NOMO-1 (cell line): ENCODE measurements at regions not wholly inside any gene's neighbourhood (a gene's known extent, or its start where the extent isn't known, plus 50 kb on each side); places are given as distances from the start of the nearest gene placed in this dataset.

ENCODE experiments used
- DNase-seq, 2 experiments: peaks; one replicate each; lab custom pipeline; 2025; ENCODE audit not compliant: unreplicated experiment in 2 of 2; lab: John Stamatoyannopoulos, UW

DNA sequence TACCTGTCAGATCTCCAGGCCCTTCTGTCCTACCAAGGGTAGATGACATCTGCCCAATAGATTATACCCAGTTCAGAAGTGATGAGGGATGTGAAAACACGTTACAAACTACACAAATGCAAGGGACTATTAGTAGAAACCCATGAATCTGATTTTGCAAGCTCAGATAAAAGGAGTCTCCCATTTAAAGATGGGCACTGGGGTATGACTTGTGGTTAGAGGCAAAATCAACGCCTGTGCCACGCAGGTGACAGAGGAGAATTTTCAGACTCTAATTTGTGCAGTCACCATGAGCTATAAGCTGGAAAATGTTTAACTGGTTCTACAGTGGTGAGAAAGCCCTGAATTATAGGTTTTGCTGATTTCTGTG, 184.4 kb upstream of the LPP start:
- no peak for DNase-seq

DNA sequence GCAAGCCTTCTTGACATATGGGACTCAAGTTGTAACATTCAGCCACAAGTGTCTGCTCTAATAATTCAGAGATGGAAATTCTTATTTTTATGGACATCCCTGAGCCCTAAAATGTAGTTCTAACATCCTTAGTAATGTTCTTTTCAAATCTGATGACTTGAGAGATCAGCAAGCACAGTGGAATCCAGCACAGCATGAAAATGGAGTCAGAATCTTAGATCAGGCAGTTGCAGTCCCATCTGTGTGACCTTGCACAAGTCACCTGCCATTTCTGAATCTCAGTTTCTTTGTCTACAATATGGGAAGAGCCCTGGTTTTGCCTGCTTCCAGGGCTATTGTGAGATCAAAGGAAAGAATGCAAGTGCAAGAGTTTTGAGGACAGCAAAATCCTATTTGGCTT, 183.9 kb upstream of the LPP start:
- DNase-seq, result no peak

DNA sequence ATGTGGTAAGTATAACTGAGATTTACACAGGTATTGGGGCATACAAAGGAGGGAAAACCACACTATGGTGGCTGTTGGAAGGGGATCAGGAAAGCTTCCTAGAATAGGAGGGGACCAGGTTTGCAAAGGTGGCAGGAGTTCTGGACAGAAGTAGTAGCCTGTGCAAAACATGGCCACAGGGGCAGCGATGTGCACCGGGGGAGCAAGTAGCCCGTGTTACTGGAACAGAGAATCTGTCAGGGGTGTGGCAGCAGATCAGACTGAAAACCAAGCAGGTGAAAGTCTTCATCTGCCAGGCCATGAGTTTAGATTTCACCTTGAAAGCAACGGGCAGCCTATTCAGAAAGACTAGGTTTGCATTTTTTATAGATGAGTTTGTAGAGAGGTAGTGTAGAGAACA, 182.3 kb upstream of the LPP start:
- DNase-seq, result no peak

DNA sequence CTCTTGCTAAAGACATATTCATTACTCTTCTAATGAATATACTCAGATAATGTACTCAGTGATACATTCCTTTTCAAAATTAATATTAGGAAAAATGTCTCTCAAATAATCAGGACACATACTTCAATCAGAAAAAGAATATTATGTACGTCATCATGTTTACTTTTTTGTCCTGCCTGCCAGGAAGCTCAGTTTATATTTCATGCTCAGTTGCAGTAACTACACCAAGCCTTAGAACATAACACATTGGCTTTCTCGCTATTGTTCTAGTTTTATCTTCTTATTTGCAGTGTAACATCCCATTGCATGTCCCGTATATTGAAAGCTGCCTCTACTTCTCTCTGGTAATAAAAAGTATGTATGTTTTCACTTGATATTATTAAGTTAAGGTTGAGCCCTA, 181.5 kb upstream of the LPP start:
- no peak for DNase-seq

DNA sequence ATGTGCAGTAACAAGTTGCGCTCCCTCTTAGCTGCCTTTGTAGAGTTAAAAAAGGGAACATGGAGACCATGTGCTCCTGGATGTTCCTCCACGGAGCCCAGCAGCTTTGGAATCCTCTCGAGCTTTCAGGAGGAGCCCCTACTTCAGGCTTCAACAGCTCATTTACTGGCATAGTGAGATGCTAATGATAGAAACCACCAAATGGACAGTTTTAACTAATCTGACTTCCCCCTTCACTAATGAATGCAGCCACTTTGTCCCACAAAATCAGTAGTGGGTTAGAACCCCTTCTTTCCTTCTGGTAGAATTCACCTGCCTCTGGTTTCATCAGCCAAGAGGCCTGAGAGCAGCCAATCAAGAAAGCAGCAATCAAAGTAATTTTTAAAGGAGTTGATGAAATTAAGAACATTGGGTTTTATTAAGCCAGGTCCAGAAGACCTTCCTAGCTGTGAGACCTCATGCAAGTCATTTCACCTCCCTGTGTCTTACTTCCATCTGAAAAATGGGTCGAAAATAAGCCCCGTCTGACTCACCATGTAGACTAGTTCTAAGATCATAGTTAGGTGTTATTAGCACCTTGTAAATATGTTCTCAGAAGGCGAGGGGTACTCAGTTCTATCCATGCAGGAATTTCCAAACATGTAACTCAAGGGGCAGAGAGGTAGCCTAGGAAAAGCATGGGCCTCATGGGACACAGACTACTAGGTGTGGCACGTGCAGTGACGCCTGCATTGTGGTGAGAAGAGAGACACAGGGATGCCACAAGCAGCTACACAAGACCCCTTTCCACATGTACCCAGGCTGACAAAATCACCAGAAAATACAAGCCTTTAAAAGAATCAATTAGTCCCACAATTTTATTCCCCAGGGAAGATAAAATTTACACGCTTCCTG, 179.7 kb upstream of the LPP start:
- DNase-seq, result no peak

DNA sequence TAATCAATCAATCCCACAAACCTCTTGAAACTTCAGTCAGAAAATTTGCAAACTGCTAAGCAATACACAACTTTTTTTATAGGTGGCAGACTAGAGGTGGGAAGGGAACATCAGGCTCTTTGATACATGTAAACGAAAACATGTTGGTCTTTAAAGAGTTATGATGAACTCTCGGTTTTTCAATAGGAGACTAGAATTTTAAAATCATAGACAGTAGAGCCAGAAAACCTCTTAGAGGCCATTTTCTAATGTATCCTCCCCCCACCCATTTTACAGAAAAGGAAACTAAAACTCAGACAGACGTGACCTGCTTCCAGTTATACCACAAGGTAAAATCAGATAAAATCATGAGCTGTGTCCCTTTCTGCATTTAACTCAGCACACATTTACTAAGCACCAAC, 179.1 kb upstream of the LPP start:
- DNase-seq, result peak in 1 of 2 experiments; percentile 22

DNA sequence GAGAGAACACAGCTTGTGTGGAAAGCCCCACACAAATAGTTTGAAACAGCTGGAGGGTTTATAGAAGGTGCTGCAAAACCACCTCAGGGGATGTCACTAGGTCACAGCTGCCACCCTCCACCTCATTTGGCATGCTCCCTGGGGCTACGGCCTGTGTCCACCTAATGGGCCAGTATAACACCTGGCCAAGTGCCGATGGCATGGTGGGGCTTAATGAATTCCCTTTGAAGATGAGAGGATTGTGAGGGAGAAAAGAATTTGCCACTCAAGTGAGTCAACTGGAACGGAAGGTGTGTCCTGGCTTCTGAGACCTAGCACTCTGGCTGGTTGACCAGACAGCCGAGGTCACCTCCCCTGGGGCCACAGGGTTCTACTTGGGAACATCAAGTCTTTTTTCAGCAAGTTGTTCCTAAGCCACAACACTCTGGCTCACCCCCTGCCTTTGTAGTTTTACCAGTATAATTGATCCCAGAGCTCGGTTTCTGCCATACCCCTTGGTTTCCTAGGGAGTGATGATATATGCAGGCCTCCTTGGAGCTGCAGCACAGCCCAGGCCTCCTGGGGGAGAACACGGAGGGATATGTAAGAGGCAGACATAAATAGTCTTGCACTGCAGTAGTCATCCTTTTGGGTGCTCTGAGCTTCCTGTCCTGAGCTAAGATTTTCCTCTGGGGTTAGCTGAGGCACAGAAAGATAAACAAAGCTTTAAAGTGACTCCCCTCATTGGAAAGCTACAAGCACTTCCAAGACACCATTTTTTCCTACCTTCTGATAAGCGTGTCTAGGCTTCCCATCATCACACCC, 178.2 kb upstream of the LPP start:
- no peak for DNase-seq

DNA sequence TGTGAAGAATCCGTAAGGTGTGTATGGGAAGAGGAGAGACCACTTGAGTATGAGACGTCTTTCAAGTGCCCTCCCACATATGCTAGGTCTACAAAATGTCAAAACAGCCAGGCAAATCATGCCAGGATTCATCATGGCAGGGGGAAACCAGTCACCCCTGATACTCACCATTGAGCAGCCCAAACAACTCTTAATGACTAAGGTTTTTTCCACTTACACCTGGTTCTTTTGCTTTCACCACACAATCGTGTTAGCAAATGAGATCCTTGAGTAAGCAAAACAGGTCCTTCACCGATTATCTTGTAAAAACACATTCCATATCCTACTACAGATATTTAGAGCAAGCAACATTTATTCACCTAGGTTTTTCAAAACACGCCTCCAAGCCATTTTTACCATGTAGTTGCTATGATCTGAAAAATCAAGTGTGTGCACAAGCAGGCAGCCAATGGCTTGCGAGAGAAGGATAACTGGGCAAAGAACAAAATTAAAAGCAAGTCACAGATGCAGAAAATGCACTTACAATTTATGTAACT, 177.5 kb upstream of the LPP start:
- DNase-seq, result no peak

DNA sequence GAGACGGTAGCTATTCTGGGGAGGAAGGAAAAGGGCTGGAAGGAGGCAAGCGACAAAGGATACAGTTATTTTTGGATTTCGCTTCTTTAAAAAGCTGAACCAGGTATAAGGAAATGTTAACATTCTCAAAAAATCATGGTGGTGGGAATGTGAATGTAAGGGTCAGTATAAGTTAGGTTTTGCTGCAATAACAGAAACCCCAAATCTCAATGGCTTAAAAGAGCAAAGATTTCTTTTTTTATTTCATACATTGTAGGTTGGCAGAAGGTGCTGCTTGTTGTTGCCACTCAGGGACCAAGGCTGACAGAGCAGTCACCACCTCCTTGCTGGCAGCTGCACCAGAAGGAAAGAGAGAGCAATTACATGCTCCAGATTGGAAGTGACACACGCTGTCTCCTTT, 176.3 kb upstream of the LPP start:
- DNase-seq, result no peak

DNA sequence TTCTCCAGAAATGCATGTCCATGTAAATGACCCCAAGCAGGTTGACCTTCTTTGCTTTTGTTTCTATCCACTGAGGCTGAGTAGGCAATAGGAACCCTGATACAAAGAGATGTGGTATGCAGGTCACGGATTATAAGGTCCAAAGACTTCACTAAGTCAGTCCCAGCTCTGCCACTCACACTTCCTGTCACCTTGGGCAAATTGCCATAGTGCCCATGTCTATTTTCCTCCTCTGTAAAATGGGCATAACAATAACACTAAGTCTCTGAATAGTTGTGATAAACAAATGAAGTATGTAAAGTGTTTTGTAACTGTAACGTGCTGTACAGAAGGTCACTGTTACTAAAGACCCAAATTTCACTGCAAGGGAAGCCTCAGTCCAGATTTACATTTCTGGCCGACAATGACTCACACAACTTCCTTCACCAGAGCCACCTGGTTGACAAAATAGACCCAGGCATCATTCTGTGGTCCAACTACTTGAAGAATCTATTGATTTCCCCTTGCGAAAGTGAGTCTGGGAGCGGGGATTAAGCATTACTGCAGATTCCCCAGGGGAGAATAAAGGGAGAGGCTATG, 175.4 kb upstream of the LPP start:
- DNase-seq, result peak; percentile 56 to 75

DNA sequence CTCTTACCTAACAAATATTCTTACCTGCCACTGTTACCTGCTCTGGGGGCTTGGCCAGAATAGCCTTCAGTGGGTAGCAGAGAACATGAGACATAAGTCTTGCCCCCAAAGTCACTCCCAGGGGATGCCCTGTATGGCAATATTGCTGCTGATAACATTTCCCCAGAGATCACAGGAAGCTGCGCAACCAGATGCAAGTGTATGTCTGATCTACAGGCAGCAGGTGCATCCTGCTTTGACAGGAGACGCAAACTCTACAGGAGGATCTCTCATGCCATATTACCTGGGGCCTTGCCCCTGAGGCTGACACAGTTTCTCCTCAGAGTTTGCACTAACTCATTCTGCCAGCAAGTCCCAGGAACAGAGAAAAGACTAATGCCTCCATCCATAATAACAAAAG, 174.4 kb upstream of the LPP start:
- no peak for DNase-seq

DNA sequence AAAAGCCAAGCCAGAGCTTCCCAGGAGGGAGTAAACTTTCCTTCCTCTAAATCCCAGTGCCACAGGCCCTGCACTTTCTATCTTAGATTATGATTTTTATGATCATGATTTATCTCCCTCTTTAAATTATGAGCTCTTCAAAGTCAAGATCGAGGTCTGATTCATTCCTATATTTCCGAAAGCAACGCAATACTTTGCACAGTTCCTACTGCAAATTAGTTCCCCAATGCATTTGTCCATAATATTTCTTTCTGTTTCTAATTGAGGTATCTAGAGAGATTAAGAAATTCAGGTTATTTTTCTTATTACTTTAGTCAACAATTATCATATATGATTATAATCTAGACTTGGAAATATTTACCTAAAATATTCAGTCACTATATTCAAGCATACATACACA, 173.1 kb upstream of the LPP start:
- DNase-seq, result peak in 1 of 2 experiments; percentile 46

DNA sequence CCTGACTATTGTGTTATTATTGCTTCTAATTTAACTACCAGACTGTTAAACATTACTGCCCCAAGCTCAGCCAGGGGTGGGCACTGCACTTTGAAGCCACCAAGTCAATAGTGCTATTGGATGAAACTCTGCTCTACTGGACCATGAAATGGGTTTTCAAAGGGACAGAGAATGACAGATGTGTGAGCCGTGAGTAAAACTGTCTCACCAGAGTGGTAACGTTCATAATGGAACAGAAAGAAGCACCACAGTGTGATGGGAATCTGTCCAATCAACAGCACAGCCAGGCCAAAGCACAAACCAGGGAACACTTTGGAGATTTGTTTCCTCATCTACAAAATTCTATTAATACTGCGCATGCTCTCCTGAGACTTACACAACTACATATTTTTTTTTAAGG, 171.8 kb upstream of the LPP start:
- DNase-seq, result no peak

DNA sequence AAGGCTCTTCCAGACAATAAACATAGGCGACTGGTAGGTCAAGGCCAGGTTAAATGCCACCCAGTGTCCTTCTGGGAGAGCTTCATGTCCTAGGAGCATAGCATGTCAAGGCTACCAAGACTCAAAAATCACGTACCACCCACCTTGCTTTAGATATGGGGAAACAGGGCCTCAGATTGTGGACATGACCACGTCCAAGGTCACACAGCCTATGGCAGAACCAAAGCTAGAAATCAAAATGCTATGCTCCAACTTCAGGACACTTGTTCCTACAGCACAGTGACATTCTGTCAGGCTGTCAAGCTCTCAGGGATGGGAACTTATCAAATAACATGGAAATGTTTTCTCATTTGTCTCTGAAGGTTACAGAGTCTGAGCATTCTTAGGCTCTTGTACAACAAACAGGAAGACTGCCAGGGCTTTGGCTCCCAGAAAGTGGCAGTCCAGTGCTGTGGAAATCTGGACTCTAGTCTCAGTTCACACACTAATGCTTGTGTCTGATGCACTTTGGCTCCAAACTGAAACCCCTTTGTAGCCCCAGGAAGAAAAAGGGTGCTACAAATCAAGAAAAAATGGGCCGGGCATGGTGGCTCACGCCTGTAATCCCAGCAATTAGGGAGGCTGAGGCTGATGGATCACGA, 170.4 kb upstream of the LPP start:
- no peak for DNase-seq

DNA sequence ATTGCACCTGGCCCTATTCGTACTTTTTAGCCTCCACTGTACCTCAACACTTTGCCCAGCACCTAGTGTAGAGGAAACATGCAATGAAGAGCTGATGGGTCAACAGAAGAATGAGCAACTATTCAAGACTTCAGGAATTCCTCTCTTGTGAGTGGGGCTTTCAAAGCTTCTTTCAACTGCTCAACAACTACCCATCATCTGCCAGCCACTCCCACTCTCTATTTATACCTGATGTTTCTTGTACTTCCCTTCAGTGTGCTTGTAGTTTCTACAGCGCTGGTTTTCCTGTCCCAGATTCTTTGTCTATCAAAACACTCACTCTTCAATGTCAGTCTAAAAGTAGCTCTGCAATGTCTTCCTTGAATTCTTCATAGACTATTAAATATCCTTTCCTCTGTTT, 168.3 kb upstream of the LPP start:
- DNase-seq, result no peak

DNA sequence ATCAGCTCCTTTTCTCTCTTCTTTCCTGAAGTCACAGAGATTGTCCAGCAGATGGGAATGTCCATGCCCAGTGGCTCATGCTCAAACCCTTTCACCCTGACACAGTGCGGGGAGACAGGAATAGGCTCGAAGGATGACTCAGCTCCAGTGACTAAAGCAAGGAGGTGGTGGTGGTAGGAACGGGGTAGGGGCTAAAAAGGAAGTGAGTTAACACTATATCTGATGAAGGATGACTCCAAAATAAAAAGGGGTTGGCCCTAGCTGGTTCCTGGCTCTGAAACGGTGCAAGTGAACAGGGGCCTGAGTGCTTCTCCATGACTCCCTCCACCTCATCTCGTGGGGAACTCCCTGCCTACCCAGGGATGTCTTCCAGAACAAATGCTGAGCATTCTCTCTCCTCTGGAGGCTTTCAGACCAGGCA, 167.4 kb upstream of the LPP start:
- DNase-seq, result peak; percentile 76 to 83

DNA sequence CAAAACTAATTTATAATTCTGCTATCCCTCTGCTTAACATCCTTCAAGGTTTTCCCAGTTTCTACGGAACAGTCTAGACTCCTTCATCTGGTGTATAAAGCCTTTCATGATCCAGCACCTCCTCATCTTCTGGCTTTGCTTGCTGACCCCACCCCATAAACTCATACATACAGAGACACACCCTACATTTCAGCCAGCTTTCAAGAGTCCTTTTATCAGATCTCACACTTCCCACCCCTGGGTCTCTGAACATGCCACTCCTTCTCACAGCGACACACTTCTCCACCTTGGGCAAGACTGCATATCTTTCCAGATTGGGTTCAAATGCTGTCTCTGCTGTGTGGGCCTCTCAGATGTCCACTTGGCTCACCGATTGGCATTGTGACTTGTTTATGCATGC, 166.8 kb upstream of the LPP start:
- DNase-seq, result no peak

DNA sequence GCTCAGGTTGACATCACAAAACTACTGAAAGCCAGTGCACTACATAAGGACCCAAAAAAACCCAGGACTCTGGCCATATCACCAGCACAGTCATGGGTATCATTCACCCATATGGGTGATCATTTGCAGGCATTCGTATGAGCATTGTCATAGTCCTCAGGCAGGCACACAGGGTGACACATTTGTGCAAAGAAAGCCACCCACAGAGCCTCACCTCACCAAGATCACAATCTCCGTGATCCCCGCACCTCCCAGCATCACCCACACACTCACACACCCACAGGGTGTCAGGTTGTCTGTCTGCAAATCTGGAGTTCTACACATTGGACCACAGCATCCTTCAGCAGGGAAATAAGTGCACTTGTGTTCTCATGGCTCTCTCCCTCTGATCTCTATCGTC, 166.0 kb upstream of the LPP start:
- no peak for DNase-seq

DNA sequence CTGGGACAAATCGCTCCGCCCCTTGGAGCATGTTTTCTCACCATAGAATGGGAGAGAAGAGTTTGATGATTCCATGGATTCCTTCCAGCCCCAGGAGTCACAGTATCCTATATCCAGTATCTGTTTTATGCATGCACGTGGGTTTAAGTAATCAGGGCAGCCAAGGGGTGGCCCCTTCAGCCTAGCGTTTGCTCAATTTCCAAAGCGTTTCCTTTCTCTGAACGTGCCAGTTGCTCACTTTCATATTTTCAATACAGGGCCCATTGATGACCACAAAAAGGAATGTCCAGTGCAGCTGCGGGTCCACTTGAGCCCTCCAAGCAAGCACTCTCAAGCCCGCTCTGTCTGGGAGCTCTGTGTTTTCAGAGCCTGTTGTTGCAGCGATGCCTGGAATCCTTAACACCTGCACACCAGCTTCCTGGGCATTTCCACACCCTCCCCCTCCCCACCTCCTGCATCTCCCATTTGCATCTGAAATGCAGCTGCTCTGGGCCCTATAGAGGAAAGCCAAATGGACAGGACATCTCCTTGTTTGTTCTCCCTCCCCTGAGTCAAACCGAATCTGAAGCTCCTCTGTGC, 164.3 kb upstream of the LPP start:
- no peak for DNase-seq

DNA sequence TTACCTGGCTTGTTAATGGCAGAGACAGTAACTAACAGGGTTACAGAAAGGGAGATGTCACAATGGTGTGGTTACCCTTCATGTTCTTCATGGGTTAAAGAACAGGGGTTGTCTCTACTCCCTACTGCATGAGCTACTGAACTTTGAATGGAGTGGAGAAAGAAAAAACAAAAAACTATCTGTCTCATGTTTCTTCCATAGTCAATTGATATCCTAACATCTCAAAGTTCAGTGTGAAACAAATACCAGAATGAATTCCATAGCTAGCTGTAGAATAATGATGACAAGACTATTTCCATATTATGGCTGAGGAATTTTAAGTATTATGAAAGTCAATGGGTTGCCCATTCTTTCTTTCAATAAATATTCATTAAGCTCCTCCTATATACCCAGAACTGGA, 161.3 kb upstream of the LPP start:
- no peak for DNase-seq
